GM12878 (cell line): ENCODE measurements at regions not wholly inside any gene's neighbourhood (a gene's known extent, or its start where the extent isn't known, plus 50 kb on each side); places are given as distances from the start of the nearest gene placed in this dataset.

Experiments used
- ATAC-seq: fragments of 200-7000 bp; cut with Tn5 transposase; 3 replicates; pipeline ENCODE4 v1.9.1; 2020; ENCODE audit warnings: mild to moderate bottlenecking, moderate library complexity
- BruUV-seq: library from RNA; stranded (reverse); fragments of 400-500 nt; replicated peaks from 2 replicates; lab custom pipeline; 2021; lab: Mats Ljungman, UMichigan
- CTCF ChIA-PET: fragments of 300-600 bp; sonication (Branson Sonifier 250); formaldehyde crosslinking; extraction: SDS; loops from one replicate; lab custom pipeline; 2021; ENCODE audit warnings: inconsistent platforms; lab: Yijun Ruan, JAX
- POLR2A ChIA-PET: fragments of 350-600 bp; formaldehyde crosslinking; extraction: SDS; loops from one replicate; lab custom pipeline; 2021; ENCODE audit warnings: inconsistent platforms; lab: Charles Lee
- RAD21 ChIA-PET: fragments of 300-600 bp; sonication (Branson Sonifier 250); formaldehyde crosslinking; loops from one replicate; lab custom pipeline; 2023; ENCODE audit warnings: antibody characterized with exemption; ENCODE audit not compliant: unreplicated experiment; lab: Charles Lee
- SMC1A ChIA-PET: fragments of 300-600 bp; sonication (Branson Sonifier 250); formaldehyde crosslinking; loops from one replicate; lab custom pipeline; 2023; ENCODE audit not compliant: unreplicated experiment, uncharacterized antibody; lab: Charles Lee
- DNase-seq: peaks from one replicate; pipeline ENCODE4 v3.0.0-alpha.2; 2011; ENCODE audit warnings: low read depth, low spot score
- FAIRE-seq: peaks from 3 replicates; lab custom pipeline; 2011; peaks lifted over from hg19 to GRCh38; lab: Jason Lieb, UNC
- H2AFZ ChIP-seq: 2 replicates; pipeline ENCODE4 v1.6.0; 2011; ENCODE audit warnings: low read depth, low read length, control low read depth; ENCODE audit not compliant: control insufficient read depth
- H3K27ac ChIP-seq: 2 replicates; pipeline ENCODE4 v1.5.1; 2011; ENCODE audit warnings: control low read depth; ENCODE audit not compliant: control insufficient read depth, insufficient read depth
- H3K27me3 ChIP-seq, 2 experiments: replicated peaks in 1 of 2; 2 replicates each; pipeline versions ENCODE4 v1.6.0 to v1.6.1; 2011; ENCODE audit warnings: low read length in 1 of 2; ENCODE audit not compliant: control insufficient read depth in 2 of 2, insufficient read depth in 2 of 2
- H3K36me3 ChIP-seq, 2 experiments: 2 replicates each; pipeline ENCODE4 v1.5.1; 2011; ENCODE audit warnings: low read length in 1 of 2; ENCODE audit not compliant: control insufficient read depth in 2 of 2, insufficient read depth in 2 of 2
- H3K4me1 ChIP-seq: 2 replicates; pipeline ENCODE4 v1.6.1; 2011; ENCODE audit warnings: mild to moderate bottlenecking, low read length, moderate library complexity, mixed read lengths; ENCODE audit not compliant: control insufficient read depth, insufficient read depth
- H3K4me2 ChIP-seq: 2 replicates; pipeline ENCODE4 v1.6.0; 2011; ENCODE audit warnings: control low read depth; ENCODE audit not compliant: control insufficient read depth, insufficient read depth
- H3K4me3 ChIP-seq: fragments of 200-600 bp; sonication (generic); 2 replicates; pipeline ENCODE4 v1.5.1; 2016
- H3K79me2 ChIP-seq: 2 replicates; pipeline ENCODE4 v1.6.0; 2011; ENCODE audit warnings: low read length; ENCODE audit not compliant: control insufficient read depth, insufficient read depth
- H3K9ac ChIP-seq: 2 replicates; pipeline ENCODE4 v1.8.0; 2011; ENCODE audit warnings: low read length, control low read depth, mixed read lengths; ENCODE audit not compliant: control insufficient read depth, insufficient read depth
- H3K9me3 ChIP-seq: replicated peaks from 3 replicates; pipeline ENCODE4 v1.5.1; 2011; ENCODE audit warnings: mild to moderate bottlenecking, low read length; ENCODE audit not compliant: control insufficient read depth, insufficient read depth
- H4K20me1 ChIP-seq: 2 replicates; pipeline ENCODE4 v1.6.0; 2011; ENCODE audit not compliant: control insufficient read depth, insufficient read depth
- ESRRA ChIP-seq: IDR thresholded peaks from 2 replicates; pipeline ENCODE4 v1.6.1; 2012; ENCODE audit warnings: mild to moderate bottlenecking, low read length, improper control_type of control experiment
- EZH2 ChIP-seq: IDR thresholded peaks from 2 replicates; pipeline ENCODE4 v1.6.1; 2012; ENCODE audit warnings: low read depth, mild to moderate bottlenecking, control low read depth, inconsistent platforms, low read length, borderline replicate concordance; ENCODE audit not compliant: control insufficient read depth
- MYB ChIP-seq: fragments of 150-350 bp; IDR thresholded peaks from 2 replicates; pipeline ENCODE4 v1.6.1; 2014; ENCODE audit warnings: mild to moderate bottlenecking, low read depth, low read length, borderline replicate concordance
- TCF3 ChIP-seq: IDR thresholded peaks from 2 replicates; pipeline ENCODE4 v1.6.1; 2012; ENCODE audit warnings: low read depth, mild to moderate bottlenecking, low read length, borderline replicate concordance; ENCODE audit not compliant: insufficient read depth
- ZNF384 ChIP-seq: IDR thresholded peaks from 2 replicates; pipeline ENCODE4 v1.6.1; 2012; ENCODE audit warnings: low read depth, mild to moderate bottlenecking, low read length, improper control_type of control experiment, borderline replicate concordance
- WGBS: methylation state at CpG from one replicate; pipeline ENCODE4 v1.1.6; 2016; ENCODE audit warnings: low lambda C conversion rate; ENCODE audit not compliant: insufficient replicate concordance, insufficient coverage; ENCODE audit errors: missing lambda C conversion rate; 5-methylcytosine and 5-hydroxymethylcytosine counted together
- in situ Hi-C: fragments of 300-500 bp; cut with MboI; formaldehyde crosslinking; loops from 9 replicates; pipeline ENCODE4 v1.14.3; 2018; ENCODE audit warnings: mixed read lengths
- intact Hi-C: fragments of 100-400 bp; cut with micrococcal nuclease; formaldehyde crosslinking; loops from one replicate; pipeline ENCODE4 v1.14.2; 2022; ENCODE audit not compliant: unreplicated experiment
- TF ChIP-seq, protein P1 (sequence below): fragments of 450-650 bp; conservative IDR thresholded peaks from 2 replicates; pipeline ENCODE4 v1.6.1; 2017; ENCODE audit warnings: mild to moderate bottlenecking, moderate library complexity

DNA sequence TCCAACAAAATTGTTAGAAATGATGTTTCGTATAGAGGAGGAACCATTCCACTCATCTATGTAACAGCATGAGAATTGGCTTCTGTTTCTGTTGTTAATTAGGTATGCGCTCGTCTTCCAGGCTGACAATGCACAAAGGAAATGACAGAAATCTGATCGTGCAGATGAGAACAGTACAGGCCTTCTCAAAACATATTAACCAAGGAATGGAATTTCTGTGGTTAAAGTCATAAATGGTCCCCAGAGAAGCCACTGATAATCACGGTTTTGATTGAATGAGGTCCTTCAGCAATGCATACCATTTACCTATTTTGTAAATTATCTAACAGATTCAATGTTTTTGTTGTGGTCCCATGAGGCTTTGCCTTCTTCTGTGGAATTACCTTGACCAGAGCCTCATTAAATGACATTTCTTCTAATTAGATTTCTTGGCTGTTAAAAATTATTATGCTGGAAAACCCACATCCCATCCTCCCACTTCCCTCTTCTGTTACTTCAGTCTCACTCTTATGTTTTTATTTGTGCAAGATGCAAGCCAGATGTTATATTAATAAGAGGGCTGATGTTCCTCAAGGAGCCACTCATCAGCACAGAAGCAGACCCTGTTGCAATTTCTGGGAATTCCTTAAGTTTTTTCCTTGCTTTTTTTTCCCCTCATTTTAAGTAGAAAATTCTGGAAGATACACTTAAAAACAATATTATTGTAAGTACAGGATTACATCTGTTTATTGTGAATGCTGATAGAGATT, 395.8 kb downstream of the PID1 start:
- ChIA-PET RAD21 (no interaction called here), POLR2A (no interaction called here), SMC1A (no interaction called here), CTCF (no interaction called here)
- Histone ChIP-seq H3K79me2 (no peaks in the 10 kb centered on the region), H2AFZ (no peak overlapping the region), H3K4me1 (no peaks in the 10 kb centered on the region), H3K36me3 (no peaks in the 10 kb centered on the region), H3K4me3 (no peak overlapping the region), H3K9me3 (no peaks in the 10 kb centered on the region), H3K27ac (no peak overlapping the region), H3K4me2 (no peak overlapping the region), H4K20me1 (no peaks in the 10 kb centered on the region), H3K27me3 (no peaks in the 10 kb centered on the region), H3K9ac (no peak overlapping the region)
- no peak for FAIRE-seq
- intact Hi-C loops, result no loop called here
- TF ChIP-seq ESRRA (no peak), TCF3 (no peak), MYB (no peak), ZNF384 (no peak), EZH2 (no peak)
- TF ChIP-seq, protein P1, sequence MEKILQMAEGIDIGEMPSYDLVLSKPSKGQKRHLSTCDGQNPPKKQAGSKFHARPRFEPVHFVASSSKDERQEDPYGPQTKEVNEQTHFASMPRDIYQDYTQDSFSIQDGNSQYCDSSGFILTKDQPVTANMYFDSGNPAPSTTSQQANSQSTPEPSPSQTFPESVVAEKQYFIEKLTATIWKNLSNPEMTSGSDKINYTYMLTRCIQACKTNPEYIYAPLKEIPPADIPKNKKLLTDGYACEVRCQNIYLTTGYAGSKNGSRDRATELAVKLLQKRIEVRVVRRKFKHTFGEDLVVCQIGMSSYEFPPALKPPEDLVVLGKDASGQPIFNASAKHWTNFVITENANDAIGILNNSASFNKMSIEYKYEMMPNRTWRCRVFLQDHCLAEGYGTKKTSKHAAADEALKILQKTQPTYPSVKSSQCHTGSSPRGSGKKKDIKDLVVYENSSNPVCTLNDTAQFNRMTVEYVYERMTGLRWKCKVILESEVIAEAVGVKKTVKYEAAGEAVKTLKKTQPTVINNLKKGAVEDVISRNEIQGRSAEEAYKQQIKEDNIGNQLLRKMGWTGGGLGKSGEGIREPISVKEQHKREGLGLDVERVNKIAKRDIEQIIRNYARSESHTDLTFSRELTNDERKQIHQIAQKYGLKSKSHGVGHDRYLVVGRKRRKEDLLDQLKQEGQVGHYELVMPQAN, result no peak
- DNase-seq, result no peak
- BruUV-seq, result no TSS peak
- peak; percentile 61 for ATAC-seq
- WGBS, result 19% methylated on average over 5 of the region's 5 CpGs
- in situ Hi-C loops, result no loop called here
